Left ventricle myocardium superior (tissue), 1 donor: ENCODE measurements at regions not wholly inside any gene's neighbourhood (a gene's known extent, or its start where the extent isn't known, plus 50 kb on each side); places are given as distances from the start of the nearest gene placed in this dataset.
"Not testable (repeated sequence)": the region's sequence is repeated elsewhere in the genome, so short reads cannot be mapped to it uniquely, and the experiment has no call there.

Source experiments
- ATAC-seq: fragments of 200-7000 bp; cut with Tn5 transposase; one replicate; pipeline ENCODE4 v1.9.1; 2020; ENCODE audit warnings: mild to moderate bottlenecking, moderate library complexity
- DNase-seq: peaks from one replicate; pipeline ENCODE4 v3.0.0-alpha.2; 2020
- intact Hi-C: fragments of 100-400 bp; cut with micrococcal nuclease; formaldehyde crosslinking; loops from one replicate; pipeline ENCODE4 v1.11.0; 2022
- donor health status: DM: no; HTN: yes; CAD: no; lungs with severe emphysema.

- DNase-seq (peak; percentile 29), ATAC-seq (no peak)
- intact Hi-C loops = no loop called here
These were observed 311.7 kb downstream of the TRIM36 start for GRCh38 chr5:114857941-114858551.

DNA sequence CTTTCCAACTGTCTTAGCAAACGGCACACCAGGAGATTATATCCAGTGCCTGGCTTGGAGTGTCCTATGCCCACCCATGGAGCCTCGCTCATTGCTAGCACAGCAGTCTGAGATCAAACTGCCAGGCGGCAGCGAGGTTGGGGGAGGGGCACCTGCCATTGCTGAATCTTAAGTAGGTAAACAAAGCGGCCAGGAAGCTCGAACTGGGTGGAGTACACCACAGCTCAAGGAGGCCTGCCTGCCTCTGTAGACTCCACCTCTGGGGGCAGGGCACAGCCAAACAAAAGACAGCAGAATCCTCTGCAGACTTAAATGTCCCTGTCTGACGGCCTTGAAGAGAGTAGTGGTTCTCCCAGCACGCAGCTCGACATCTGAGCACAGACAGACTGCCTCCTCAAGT is 325.0 kb downstream of the TRIM36 start:
- DNase-seq, intact Hi-C loops, ATAC-seq: not testable (repeated sequence)

- intact Hi-C loops = no loop called here
- ATAC-seq (no peak), DNase-seq (no peak)
These were observed 330.3 kb downstream of the TRIM36 start for GRCh38 chr5:114839360-114839759.

DNA sequence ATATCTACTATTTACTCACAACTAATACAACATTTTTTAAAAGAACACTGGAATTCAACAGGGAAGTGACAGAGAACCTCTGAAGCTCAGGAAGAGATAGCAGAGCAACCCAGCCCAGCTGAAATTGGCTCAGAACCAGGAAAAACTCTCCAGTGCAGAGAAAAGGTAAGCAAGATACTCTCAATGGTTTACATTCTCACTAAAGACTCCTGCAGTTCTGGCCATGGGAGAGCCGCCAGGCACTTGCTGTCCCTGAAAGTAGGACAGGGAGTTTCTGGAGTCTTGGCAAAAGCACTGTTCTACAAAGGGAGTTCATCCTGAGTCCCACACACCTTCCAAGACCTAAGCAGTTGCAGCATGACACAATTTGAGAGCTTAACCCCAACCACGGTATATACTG is 330.8 kb downstream of the TRIM36 start:
- ATAC-seq (no peak), DNase-seq (no peak)
- intact Hi-C loops = no loop called here

DNA sequence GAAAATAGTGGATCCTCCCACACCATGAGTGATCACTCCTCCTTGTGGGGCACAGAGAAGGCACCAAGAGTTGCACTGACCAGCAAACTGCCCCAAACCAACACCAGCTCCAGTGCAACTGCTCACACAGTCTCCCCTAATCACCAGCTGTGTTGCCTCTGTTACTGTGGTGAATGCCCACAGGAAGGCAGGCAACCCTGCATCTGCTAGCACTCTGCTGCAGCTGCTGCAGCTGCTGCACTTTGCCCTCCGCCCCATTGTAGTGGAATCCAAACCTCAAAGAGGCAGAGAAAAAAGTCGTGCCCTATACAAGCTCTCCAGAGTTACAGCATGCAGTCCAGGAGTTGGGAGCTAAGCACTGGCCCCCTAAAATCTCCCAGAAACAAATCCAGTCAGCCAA is 339.6 kb downstream of the TRIM36 start:
- no peak for DNase-seq
- intact Hi-C loops = no loop called here
- ATAC-seq = no peak

GRCh38 chr5:114822863-114823262 is 346.8 kb downstream of the TRIM36 start:
- no peak for DNase-seq
- intact Hi-C loops = no loop called here
- ATAC-seq = no peak

DNA sequence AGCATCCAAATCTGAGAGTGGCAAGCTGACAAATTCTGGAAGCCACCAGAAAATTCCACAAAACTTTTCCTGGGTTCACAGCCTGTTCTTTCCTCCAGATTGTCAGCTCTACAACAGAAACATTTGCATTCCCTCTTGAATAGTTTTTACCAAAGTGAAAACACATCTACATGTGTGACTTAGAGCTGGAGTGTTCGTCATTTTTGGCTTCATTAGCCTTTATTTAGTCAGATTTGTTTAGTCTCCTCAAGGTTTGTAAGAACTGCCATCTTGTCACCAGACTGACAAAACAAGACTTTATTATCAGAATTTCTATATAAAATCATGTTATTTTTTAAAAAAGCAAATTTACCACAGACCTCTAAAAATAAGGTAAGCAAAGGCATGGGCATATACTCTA is 347.3 kb downstream of the TRIM36 start:
- intact Hi-C loops = no loop called here
- ATAC-seq = no peak
- DNase-seq = no peak

DNA sequence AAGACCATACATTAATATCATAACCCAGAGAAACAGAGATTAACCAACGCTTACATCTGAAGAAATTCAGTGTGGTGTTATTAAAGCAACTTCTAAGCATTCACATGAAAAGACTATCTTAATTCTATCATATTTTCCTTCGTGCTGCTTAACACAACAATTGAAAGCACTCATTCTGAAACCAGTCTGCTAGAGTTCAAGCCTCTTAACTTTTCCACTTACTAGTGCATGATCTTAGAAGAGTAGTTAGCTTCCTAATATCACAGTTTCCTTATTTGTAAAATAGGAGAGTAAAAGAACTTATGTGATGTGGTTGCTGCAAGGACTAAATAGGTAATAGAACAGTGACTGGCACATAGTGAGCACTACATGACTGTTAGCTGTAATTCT is 379.3 kb downstream of the TRIM36 start:
- no peak for ATAC-seq
- no peak for DNase-seq
- intact Hi-C loops = no loop called here

DNA sequence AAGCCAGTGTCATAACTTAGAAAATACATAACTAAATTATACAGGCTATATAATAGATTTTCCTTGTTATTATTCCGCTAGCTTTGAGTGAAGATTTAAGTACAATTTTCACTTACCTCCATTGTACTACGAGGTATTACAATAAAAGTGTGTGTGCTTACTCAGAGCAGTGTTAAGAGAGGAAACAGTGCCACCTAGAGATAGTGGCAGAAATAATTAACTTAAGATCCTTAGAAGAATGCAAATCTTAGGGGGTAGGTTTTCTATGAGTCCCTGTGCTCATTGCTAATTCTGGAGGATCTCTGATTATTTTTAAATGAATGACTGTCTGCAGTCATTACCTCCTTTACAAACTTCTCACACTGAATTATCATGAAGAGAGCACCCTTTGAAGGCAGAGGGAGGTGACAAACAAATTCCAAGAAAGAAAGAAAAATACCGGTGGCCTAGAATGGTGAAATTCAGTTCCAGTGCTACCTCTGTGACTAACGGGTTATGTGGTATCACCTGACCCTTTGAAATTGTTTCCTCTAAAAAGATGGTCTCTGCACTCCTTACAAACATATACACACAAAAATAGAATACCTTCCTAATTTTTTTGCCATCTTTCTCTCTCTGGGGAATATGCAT is 379.8 kb downstream of the TRIM36 start:
- DNase-seq (no peak), ATAC-seq (no peak)
- intact Hi-C loops = no loop called here

- intact Hi-C loops = no loop called here
- DNase-seq (peak; percentile 75), ATAC-seq (peak; percentile 86)
These were observed 386.8 kb downstream of the TRIM36 start for GRCh38 chr5:114782869-114783268.

- DNase-seq = no peak
- ATAC-seq = no peak
- intact Hi-C loops = no loop called here
These were observed 387.5 kb downstream of the TRIM36 start for GRCh38 chr5:114782177-114782576.

DNA sequence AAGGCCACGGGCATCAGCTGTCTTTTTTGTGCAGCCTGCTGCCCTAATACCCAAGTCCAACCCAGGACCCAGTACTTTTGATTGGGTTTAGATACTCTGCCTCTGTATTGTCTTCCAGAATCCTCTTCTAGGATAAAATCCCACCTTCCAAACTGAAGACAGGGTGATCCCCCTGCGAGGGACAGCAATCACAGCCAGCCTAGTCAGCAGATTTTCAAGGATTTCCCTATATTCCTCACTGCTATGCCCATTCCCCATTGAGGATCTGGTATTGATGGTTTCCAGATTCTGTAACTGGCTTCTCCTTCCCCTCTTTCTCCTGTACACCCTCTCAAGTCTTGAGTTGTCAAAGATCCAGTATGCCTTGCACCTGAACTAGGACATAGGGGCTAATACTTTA is 389.4 kb downstream of the TRIM36 start:
- no peak for ATAC-seq
- intact Hi-C loops = no loop called here
- no peak for DNase-seq

DNA sequence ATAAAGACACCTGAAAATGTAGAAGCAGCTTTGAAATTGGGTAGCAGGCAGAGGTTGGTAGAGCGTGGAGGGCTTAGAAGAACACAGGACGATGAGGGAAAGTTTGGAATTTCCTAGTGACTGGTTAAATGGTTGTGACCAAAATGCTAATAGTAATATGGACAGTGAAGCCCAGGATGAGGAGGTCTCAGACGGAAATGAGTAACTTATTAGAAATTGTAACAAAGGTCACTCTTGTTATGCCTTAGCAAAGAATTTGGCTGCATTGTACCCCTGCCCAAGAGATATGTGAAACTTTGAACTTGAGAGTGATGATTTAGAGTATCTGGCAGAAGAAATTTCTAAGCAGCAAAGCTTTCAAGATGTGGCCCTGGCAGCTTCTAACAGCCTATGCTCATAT is 382.5 kb downstream of the KCNN2 start:
- no peak for ATAC-seq
- DNase-seq = no peak
- intact Hi-C loops = no loop called here

DNA sequence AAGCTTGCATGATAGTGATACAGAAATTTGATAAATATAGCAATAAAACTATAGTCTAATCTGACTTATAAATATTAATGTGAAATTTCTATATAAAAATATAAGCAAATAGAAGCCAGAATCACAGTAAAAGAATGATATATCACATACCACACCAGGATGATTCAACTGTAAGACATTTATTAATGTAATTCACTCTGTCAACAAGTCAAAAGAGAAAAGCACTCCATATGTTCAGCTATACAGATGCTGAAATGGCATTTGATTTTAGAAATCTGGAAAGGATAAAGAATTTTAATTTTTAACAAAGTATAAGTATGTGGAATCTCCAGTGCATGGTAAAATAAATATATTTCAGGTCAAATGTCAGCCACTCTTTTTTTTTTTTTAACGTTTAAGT is 372.4 kb downstream of the KCNN2 start:
- no peak for ATAC-seq
- DNase-seq = no peak
- intact Hi-C loops = no loop called here

GRCh38 chr5:114729986-114730385 is 368.1 kb downstream of the KCNN2 start:
- intact Hi-C loops = no loop called here
- ATAC-seq (no peak), DNase-seq (no peak)

- DNase-seq = no peak
- ATAC-seq = no peak
- intact Hi-C loops = no loop called here
These were observed 365.5 kb downstream of the KCNN2 start for GRCh38 chr5:114727358-114727757.

DNA sequence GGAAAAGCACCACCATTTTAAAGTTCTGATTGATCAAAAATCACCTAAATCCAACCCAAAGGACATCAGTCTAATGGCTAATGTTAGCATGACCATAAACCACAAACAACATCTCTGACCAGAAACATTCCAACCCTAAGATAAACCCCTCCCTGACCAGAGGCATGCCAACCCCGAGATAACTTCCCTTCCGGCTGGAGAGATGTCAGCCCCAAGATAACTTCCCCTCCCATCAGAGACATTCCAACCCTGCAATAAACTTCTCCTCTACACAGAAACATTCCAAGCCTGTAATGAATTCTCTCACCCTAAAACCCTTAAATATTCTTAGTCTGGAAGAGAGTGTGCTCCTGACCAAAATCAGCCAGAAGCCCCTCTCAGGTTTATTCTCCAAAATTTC is 364.3 kb downstream of the KCNN2 start:
- DNase-seq = no peak
- no peak for ATAC-seq
- intact Hi-C loops = no loop called here

DNA sequence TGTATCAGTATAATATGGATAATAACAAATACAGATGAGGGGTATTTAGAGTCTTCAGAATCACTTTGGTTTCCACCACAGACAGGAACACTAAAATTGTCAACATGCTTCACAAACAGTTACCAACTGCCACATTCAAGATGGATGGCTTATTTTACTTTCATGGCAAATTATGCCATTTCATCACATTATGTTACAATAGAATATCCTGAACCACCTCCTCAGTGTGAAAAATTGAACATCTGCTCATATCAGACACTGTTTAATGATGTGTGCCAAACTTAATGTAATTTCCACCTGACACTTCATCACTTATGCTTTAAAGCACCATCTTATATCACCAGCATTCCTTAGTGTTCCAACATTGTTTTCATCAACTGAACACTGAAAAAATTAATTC is 357.4 kb downstream of the KCNN2 start:
- ATAC-seq (no peak), DNase-seq (no peak)
- intact Hi-C loops = no loop called here

DNA sequence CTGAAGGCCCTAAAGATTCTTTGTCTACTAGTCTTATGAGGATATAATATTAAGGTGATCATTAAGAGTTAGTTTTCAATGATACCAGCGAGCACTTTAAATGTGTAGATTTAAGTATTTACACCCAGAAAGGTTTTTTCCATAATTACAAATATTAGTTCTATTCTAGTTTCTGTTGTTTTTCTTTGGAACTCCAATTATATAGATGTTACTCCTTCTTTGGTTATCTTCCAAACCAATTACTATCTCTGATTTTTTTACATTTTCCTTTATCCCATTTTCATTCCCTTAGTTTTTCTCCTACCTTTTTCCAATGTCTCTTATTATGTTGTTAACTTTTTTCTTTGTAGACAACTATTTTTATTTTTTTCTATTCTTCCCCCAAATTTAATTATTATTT is 355.1 kb downstream of the KCNN2 start:
- no peak for DNase-seq
- intact Hi-C loops = no loop called here
- no peak for ATAC-seq

GRCh38 chr5:114704225-114704893 is 342.5 kb downstream of the KCNN2 start:
- intact Hi-C loops, DNase-seq: not testable (repeated sequence)

GRCh38 chr5:114702731-114703130 is 340.9 kb downstream of the KCNN2 start:
- DNase-seq (no peak), ATAC-seq (no peak)
- intact Hi-C loops = no loop called here

More at GRCh38 chr5:114704225-114704893, 342.5 kb downstream of the KCNN2 start:
- not testable (repeated sequence) for ATAC-seq
